SK-N-MC (cell line): ENCODE measurements at regions not wholly inside any gene's neighbourhood (a gene's known extent, or its start where the extent isn't known, plus 50 kb on each side); places are given as distances from the start of the nearest gene placed in this dataset.

Experiments
- DNase-seq: peaks from one replicate; pipeline ENCODE4 v3.0.0-alpha.2; 2011; ENCODE audit warnings: low read depth, low spot score
- H3K27ac ChIP-seq: fragments of 200-600 bp; sonication (generic); 2 replicates; pipeline ENCODE4 v1.5.1; 2016; ENCODE audit warnings: mixed run types
- H3K36me3 ChIP-seq: fragments of 200-600 bp; sonication (generic); 2 replicates; pipeline ENCODE4 v1.6.1; 2017; ENCODE audit warnings: antibody characterized with exemption, low read length, mixed read lengths; ENCODE audit not compliant: insufficient read depth
- H3K4me3 ChIP-seq: fragments of 200-600 bp; sonication (generic); 2 replicates; pipeline ENCODE4 v1.5.1; 2016
- H3K9ac ChIP-seq: fragments of 200-600 bp; sonication (generic); 2 replicates; pipeline ENCODE4 v1.8.0; 2017; ENCODE audit warnings: mixed run types, mixed read lengths; ENCODE audit not compliant: insufficient read length
- H3K9me3 ChIP-seq: fragments of 200-600 bp; sonication (generic); 2 replicates; pipeline ENCODE4 v1.6.1; 2017; ENCODE audit warnings: low read depth, mild to moderate bottlenecking, antibody characterized with exemption, low read length, moderate library complexity, mixed read lengths
- EZH2 ChIP-seq: fragments of 200-600 bp; sonication (generic); IDR thresholded peaks from one replicate; pipeline ENCODE4 v1.6.1; 2017; ENCODE audit warnings: antibody characterized with exemption
- FOXP2 ChIP-seq: optimal IDR thresholded peaks from 2 replicates; pipeline ENCODE3; 2011; ENCODE audit warnings: mild to moderate bottlenecking, moderate library complexity; ENCODE audit not compliant: insufficient read depth; ENCODE audit errors: extremely low read length, control extremely low read depth
- POLR2AphosphoS5 ChIP-seq: IDR thresholded peaks from 2 replicates; pipeline ENCODE4 v1.6.1; 2012; ENCODE audit warnings: mild to moderate bottlenecking, low read depth, low read length, borderline replicate concordance

DNA sequence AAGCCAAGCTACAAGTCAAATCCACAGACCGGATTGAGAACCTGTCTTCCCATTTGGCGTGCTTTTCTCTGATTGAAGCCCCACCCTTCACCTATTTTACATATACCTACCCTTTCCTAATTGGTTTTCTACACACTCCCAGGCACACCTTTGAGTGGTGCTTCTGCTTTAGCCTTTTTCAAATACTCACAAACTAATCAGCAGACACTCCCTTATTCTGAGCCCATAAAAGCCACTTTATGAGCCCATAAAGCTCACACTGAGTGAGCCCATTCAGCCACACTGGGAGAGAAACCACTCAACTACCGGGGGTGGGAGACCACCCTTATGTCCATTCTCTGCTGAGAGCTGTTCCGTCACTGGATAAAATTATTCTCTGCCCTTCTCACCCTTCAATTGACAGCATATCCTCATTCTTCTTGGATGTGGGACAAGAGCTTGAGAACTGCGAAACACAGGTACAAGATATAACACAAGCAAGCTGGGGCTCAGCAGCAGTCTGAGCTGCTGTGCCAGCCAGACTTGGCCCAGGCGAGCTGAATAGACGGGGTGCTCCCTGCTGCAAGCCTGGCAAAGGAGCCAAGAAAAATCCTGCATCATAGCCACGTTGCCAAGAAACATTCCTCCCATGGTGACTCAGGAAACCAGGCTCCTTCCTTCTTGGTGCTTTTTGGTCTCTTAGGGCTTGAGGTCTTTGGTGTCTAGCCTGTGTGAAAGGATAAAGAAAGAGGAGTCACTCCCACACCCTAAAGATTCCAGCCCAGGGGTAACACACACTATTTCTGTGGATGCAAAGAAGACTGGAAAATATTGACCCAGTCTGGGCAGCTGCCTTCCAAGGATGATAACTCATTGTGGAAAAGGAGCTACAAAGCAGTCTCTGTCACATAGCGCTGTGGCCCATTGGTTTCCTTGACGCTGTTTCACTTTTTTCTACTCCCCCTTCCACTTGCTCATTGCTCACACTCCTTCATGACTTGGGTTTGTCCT lies 609.7 kb downstream of the MCTP2 start:
- no peak overlapping the region for H3K4me3 ChIP-seq
- H3K9me3 ChIP-seq, result no peaks in the 10 kb centered on the region
- no peaks in the 10 kb centered on the region for H3K36me3 ChIP-seq
- no peak for DNase-seq
- no peak for TF ChIP-seq FOXP2
- no peak for TF ChIP-seq EZH2
- TF ChIP-seq POLR2AphosphoS5, result no peak
- no peak overlapping the region for H3K9ac ChIP-seq
- no peak overlapping the region for H3K27ac ChIP-seq

DNA sequence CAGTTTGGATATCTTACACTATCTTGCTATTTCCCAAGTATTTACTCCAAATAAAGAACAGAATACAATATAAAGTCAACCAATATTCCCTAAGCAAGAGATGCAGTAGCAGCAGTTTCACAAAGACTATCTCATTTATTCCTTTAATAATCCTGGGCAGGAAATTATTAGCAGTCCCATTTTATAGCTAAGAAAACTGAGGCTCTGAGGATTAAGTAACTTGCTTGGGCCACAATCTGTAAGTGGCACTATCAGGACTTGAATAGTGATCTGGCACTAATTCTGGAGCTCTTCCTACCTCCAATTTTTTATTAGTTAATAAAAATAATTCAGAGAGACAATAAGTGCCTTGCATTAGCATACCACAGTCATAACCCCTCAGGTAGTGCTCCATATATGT lies 611.7 kb downstream of the MCTP2 start:
- Histone ChIP-seq H3K4me3 (no peak overlapping the region), H3K9me3 (no peaks in the 10 kb centered on the region), H3K36me3 (no peaks in the 10 kb centered on the region), H3K27ac (no peak overlapping the region), H3K9ac (no peak overlapping the region)
- no peak for DNase-seq
- no peak for TF ChIP-seq FOXP2
- TF ChIP-seq EZH2, result no peak
- TF ChIP-seq POLR2AphosphoS5, result no peak

DNA sequence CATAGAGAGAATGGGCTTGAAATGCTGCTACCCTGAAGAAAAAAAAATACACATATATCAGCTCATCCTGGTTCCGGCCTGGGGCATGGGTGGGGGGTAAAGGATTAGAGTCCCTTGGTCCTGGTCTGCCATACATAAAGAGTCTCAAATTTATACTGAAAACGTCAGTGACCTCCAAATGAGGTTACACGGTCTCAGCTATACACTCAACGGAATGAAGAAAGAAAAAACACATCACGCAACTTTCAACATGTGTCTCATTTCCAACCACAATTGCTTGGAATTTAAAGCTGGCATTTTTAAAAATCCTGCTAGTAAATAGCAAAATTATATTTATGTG lies 612.8 kb downstream of the MCTP2 start:
- H3K9ac ChIP-seq, result no peak overlapping the region
- no peak overlapping the region for H3K4me3 ChIP-seq
- H3K9me3 ChIP-seq, result no peaks in the 10 kb centered on the region
- DNase-seq, result no peak
- no peaks in the 10 kb centered on the region for H3K36me3 ChIP-seq
- no peak overlapping the region for H3K27ac ChIP-seq
- TF ChIP-seq EZH2 (no peak), POLR2AphosphoS5 (no peak), FOXP2 (no peak)

DNA sequence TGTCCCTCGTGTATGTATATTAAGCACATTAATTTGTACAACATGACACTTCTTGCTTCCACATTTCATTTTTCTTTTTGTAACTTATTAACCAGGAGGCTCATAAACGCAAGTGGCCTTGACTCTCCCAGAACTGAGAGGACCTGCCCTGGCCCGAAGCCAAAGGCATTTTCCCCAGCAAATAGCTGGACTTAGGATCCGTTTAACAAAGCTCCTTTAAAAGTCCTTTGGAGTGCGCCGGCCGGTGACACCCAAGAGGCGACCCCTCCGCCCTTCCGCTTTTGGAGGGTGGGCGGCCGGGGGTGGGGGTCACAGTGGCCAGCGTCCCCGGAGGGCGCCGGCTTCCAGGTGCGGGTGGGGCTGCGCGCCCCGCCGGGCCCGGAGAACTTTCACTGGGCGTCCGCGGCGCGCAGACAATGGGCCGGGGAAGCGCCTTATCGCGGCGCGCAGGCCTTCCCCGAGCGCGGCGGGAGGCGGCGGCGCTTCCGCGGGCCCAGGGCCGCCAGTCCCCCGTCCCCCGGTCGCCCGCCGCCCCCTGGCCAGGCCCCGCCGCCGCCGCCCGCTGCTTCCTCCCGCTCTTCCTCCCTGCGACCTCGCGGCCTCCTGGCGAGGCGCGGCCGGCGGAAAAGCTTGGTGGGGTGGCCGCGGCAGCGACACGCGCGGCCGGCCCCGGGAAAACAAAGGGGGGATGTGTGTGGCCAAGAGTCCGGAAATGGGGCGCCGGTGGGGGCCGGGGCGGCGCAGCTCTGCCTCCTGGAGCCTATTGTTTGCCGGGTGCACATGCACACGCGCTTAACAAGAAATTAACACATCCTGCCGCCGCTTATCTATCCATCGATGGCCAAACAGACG lies 613.4 kb downstream of the MCTP2 start:
- Histone ChIP-seq H3K27ac (no peak overlapping the region), H3K4me3 (no peak overlapping the region), H3K9me3 (no peaks in the 10 kb centered on the region), H3K36me3 (no peaks in the 10 kb centered on the region), H3K9ac (no peak overlapping the region)
- no peak for DNase-seq
- TF ChIP-seq POLR2AphosphoS5 (no peak), EZH2 (no peak), FOXP2 (no peak)

DNA sequence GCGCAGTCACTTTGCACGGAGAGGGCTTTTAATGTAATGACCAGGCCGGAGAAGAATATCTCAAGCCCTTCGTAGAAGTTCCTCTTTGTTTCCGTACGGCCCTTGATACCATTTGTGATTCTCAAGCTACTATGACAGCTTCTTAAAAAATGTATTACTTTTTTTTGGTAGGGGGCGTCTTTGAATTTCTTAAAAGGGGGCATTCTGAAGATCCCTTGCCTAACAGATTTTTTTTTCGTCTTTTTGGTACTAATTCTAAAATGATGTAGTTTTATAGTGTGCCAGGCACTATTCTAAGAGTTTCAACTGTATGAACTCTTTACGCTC lies 614.0 kb downstream of the MCTP2 start:
- TF ChIP-seq POLR2AphosphoS5, result no peak
- TF ChIP-seq EZH2, result no peak
- TF ChIP-seq FOXP2, result no peak
- H3K27ac ChIP-seq, result no peak overlapping the region
- H3K9me3 ChIP-seq, result no peaks in the 10 kb centered on the region
- no peak for DNase-seq
- no peaks in the 10 kb centered on the region for H3K36me3 ChIP-seq
- no peak overlapping the region for H3K4me3 ChIP-seq
- no peak overlapping the region for H3K9ac ChIP-seq

DNA sequence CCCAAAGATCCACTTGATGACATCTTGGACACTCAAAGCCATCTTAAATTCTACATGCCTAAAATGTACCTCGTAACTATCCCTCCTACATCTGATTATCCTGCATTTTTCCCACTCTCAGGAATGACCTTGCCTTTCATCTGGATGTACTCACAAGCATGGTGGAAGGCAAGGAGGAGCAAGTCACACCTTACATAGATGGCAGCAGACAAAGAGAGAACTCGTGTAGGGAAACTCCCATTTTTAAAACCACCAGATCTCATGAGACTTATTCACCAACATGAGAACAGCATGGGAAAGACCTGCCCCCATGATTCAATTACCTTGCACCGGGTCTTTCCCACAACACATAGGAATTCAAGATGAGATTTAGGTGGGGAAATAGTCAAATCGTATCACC lies 616.0 kb downstream of the MCTP2 start:
- no peak overlapping the region for H3K9ac ChIP-seq
- TF ChIP-seq EZH2, result no peak
- TF ChIP-seq FOXP2, result no peak
- no peak for TF ChIP-seq POLR2AphosphoS5
- no peak overlapping the region for H3K4me3 ChIP-seq
- no peaks in the 10 kb centered on the region for H3K36me3 ChIP-seq
- no peak for DNase-seq
- no peaks in the 10 kb centered on the region for H3K9me3 ChIP-seq
- no peak overlapping the region for H3K27ac ChIP-seq

DNA sequence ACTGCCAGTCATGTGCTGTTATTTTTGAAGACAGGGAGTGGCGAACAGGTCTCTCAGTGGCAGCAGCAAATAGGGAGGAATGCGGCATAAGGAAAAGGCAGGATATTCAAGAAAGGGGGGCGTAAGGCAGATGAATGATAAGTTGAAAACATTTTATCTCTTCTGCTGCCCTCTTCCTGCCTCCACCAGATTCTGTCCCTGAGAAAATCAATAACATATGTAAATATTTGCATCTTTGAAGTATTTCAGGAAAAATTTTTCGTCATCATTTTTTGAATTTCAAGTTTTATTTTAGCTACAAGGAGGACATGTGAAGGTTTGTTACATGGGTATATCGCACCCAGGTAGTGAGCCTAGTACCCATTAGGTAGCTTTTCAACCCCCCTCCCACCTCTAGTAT lies 616.7 kb downstream of the MCTP2 start:
- no peak for TF ChIP-seq FOXP2
- TF ChIP-seq POLR2AphosphoS5, result no peak
- TF ChIP-seq EZH2, result no peak

DNA sequence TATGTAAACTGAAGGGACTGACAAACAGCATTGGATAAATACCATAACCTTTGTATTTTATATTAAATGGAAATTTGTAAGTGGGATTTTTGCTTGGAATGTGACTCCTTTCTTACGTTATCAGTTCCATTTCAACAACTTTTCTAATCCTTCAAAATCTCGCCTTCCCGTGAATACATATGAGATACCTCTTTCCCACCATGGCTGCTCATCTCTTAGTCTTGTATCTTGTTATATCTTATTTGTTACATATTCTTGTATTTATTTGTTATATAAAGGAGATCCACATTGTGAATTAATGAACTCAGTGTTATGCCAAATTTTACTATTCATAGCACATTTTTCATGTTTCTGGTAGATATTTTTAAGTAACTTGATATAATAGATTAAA lies 623.7 kb downstream of the MCTP2 start:
- H3K9me3 ChIP-seq, result no peaks in the 10 kb centered on the region
- no peak overlapping the region for H3K4me3 ChIP-seq
- H3K36me3 ChIP-seq, result no peaks in the 10 kb centered on the region
- no peak overlapping the region for H3K27ac ChIP-seq
- no peak overlapping the region for H3K9ac ChIP-seq
- no peak for TF ChIP-seq EZH2
- TF ChIP-seq POLR2AphosphoS5, result no peak
- TF ChIP-seq FOXP2, result no peak
- DNase-seq, result no peak

More for the DNA sequence above, 616.7 kb downstream of the MCTP2 start:
- no peaks in the 10 kb centered on the region for H3K36me3 ChIP-seq
- no peak overlapping the region for H3K9ac ChIP-seq
- H3K27ac ChIP-seq, result no peak overlapping the region
- H3K4me3 ChIP-seq, result no peak overlapping the region
- no peaks in the 10 kb centered on the region for H3K9me3 ChIP-seq
- DNase-seq, result no peak
